ENCODE measurements at regions not wholly inside any gene's neighbourhood (a gene's known extent, or its start where the extent isn't known, plus 50 kb on each side); places are given as distances from the start of the nearest gene placed in this dataset.

DNA sequence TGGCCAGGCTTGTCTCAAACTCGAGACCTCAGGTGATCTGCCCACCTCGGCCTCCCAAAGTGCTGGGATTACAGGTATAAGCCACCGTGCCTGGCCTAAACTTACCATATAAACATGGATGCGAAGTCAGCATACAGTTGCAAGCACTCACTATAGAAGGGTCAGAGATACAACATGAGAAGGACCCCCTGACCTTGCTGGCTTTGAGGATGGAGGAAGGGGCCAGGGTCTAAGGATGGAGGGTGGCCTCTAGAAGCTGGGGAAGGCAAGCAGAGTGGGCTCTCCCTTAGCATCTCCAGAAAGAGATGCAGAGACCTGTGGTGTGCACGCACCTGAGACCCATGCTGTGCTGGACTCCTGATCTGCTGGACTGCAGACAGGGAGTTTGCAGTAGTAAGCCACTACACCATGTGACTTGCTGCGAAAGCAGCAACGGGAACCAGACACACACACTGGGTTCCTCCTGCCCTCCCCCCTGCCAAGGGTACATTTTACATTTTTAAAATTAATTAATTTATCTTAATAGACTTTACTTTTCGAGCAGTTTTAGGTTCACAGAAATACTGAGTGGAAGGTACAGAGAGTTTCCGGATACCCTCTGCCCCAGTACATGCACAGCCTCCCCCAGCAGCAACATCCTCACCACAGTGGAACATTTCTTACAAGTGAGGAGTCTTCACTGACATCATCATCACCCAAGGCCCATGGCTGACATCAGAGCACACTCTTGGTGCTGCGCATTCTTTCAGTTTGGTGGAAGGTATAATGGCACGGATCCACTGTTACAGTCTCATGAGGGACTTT lies 170.1 kb upstream of the B3GAT1 start:
- ChIA-PET CTCF (ENCODE audit: low intra/inter-chr PET ratio, low total read pairs) (no interaction called here), POLR2A (no interaction called here)
- H3K27ac ChIP-seq (ENCODE audit: extremely low read length, insufficient read depth, low read length), result no peak overlapping the region
- ATAC-seq, result no peak
- no peak for DNase-seq (ENCODE audit: low spot score)
- in situ Hi-C loops (cut with HindIII; ENCODE audit: extremely low pct_ligation_motif_present, low pct_unique_long_range_greater_than_20kb) (no loop called here), intact Hi-C loops (cut with micrococcal nuclease; ENCODE audit: unreplicated experiment) (no loop called here)
- H3K9me3 ChIP-seq (ENCODE audit: low read length), result no peaks in the 10 kb centered on the region
- FAIRE-seq, result no peak
- H3K4me3 ChIP-seq (replicated peaks in 1 of 3; ENCODE audit: insufficient read depth in 1 of 3, low read depth in 2 of 3, low read length in 3 of 3), result no peak overlapping the region
- 26% methylated on average over 10 of the region's 11 CpGs for WGBS (ENCODE audit: low lambda C conversion rate)
- H2AFZ ChIP-seq (ENCODE audit: low read length), result no peak overlapping the region
- no peaks in the 10 kb centered on the region for H4K20me1 ChIP-seq (ENCODE audit: insufficient read depth, low read length)
- no peaks in the 10 kb centered on the region for H3K36me3 ChIP-seq (replicated peaks in 1 of 2; ENCODE audit: control insufficient read depth in 1 of 2, insufficient read depth in 2 of 2, low read length in 2 of 2)
- no peak overlapping the region for H3K4me2 ChIP-seq (ENCODE audit: low read depth, low read length)
- peaks cover 3 to 12% of the 10 kb centered on the region in 2 experiments; a peak in 3 of 5 replicates for H3K27me3 ChIP-seq (ENCODE audit: control insufficient read depth in 1 of 2, insufficient read depth in 2 of 2, low read length in 2 of 2)
- no TSS peak for BruUV-seq (replicated peaks)
- H3K79me2 ChIP-seq (ENCODE audit: insufficient read depth, low read length), result no peaks in the 10 kb centered on the region
- no peak overlapping the region for H3K9ac ChIP-seq (ENCODE audit: insufficient read depth, low read depth, low read length)
- TF ChIP-seq NKX3-1 (CRISPR knock-in tag; IDR thresholded peaks at IDR 0.05) (no peak), DR1 (CRISPR knock-in tag; IDR thresholded peaks at IDR 0.05) (no peak), PTBP1 (IDR thresholded peaks at IDR 0.05; ENCODE audit: low read depth, low read length, poor library complexity, severe bottlenecking) (no peak), ZNF768 (CRISPR knock-in tag; IDR thresholded peaks at IDR 0.05) (no peak), ZKSCAN1 (IDR thresholded peaks at IDR 0.05; ENCODE audit: low read length) (no peak), FOXM1 (CRISPR knock-in tag; IDR thresholded peaks at IDR 0.05) (no peak), TRIM24 (CRISPR knock-in tag; IDR thresholded peaks at IDR 0.05) (no peak)
- TF ChIP-seq, protein P1, sequence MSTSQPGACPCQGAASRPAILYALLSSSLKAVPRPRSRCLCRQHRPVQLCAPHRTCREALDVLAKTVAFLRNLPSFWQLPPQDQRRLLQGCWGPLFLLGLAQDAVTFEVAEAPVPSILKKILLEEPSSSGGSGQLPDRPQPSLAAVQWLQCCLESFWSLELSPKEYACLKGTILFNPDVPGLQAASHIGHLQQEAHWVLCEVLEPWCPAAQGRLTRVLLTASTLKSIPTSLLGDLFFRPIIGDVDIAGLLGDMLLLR (CRISPR knock-in tag; IDR thresholded peaks at IDR 0.05), result no peak
- TF ChIP-seq, protein P2, sequence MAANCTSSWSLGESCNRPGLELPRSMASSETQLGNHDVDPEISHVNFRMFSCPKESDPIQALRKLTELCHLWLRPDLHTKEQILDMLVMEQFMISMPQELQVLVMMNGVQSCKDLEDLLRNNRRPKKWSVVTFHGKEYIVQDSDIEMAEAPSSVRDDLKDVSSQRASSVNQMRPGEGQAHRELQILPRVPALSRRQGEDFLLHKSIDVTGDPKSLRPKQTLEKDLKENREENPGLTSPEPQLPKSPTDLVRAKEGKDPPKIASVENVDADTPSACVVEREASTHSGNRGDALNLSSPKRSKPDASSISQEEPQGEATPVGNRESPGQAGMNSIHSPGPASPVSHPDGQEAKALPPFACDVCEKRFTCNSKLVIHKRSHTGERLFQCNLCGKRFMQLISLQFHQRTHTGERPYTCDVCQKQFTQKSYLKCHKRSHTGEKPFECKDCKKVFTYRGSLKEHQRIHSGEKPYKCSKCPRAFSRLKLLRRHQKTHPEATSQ (CRISPR knock-in tag; IDR thresholded peaks at IDR 0.05; ENCODE audit: borderline replicate concordance), result no peak
- TF ChIP-seq, protein P3, sequence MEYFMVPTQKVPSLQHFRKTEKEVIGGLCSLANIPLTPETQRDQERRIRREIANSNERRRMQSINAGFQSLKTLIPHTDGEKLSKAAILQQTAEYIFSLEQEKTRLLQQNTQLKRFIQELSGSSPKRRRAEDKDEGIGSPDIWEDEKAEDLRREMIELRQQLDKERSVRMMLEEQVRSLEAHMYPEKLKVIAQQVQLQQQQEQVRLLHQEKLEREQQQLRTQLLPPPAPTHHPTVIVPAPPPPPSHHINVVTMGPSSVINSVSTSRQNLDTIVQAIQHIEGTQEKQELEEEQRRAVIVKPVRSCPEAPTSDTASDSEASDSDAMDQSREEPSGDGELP (IDR thresholded peaks at IDR 0.05; ENCODE audit: borderline replicate concordance, low read depth), result no peak
- peaks cover 9% of the 10 kb centered on the region; the same call in 1 of the 2 replicates for H3K4me1 ChIP-seq (ENCODE audit: insufficient read depth, low read length)
